HepG2 (cell line): ENCODE measurements at regions not wholly inside any gene's neighbourhood (a gene's known extent, or its start where the extent isn't known, plus 50 kb on each side); places are given as distances from the start of the nearest gene placed in this dataset.

Experiments
- CEBPB ChIP-seq: IDR thresholded peaks from 2 replicates; pipeline ENCODE4 v1.6.1; 2011; ENCODE audit warnings: low read depth, low read length, improper control_type of control experiment, borderline replicate concordance
- EP300 ChIP-seq, 3 experiments: sonication (generic) in 1 of 3; formaldehyde crosslinking in 1 of 3; IDR thresholded peaks; 2 replicates each; pipeline versions ENCODE4 v1.5.1 to v1.6.1; 2011 to 2020; ENCODE audit warnings: low read depth in 2 of 3, low read length in 2 of 3, borderline replicate concordance in 1 of 3, improper control_type of control experiment in 1 of 3, mild to moderate bottlenecking in 1 of 3, missing genetic modification reagents in 1 of 3, moderate library complexity in 1 of 3
- HCFC1 ChIP-seq: fragments of 150-350 bp; IDR thresholded peaks from 2 replicates; pipeline ENCODE4 v1.6.1; 2014; ENCODE audit warnings: low read depth, low read length
- NCOA1 ChIP-seq: sonication (generic); formaldehyde crosslinking; IDR thresholded peaks from 2 replicates; pipeline ENCODE4 v1.9.0; 2021; ENCODE audit warnings: missing genetic modification reagents
- NFE2L2 ChIP-seq: fragments of 150-350 bp; IDR thresholded peaks from 2 replicates; pipeline ENCODE4 v1.6.1; 2014; ENCODE audit warnings: low read length
- POLR2AphosphoS5 ChIP-seq: IDR thresholded peaks from 2 replicates; pipeline ENCODE4 v1.6.1; 2012; ENCODE audit warnings: low read depth, low read length
- SRSF9 ChIP-seq: fragments of 200-400 bp; formaldehyde crosslinking; IDR thresholded peaks from 2 replicates; pipeline ENCODE4 v1.6.1; 2018; ENCODE audit warnings: borderline replicate concordance, mild to moderate bottlenecking, low read depth, low read length; ENCODE audit not compliant: insufficient read depth, poor library complexity, severe bottlenecking
- TCF12 ChIP-seq, 2 experiments: fragments of 450-650 bp in 1 of 2; sonication (generic) in 1 of 2; formaldehyde crosslinking in 1 of 2; IDR thresholded peaks; 2 replicates each; pipeline versions ENCODE4 v1.6.1 to v1.8.0; 2017 to 2022; ENCODE audit warnings: antibody characterized with exemption in 1 of 2, mild to moderate bottlenecking in 1 of 2, missing genetic modification reagents in 1 of 2, moderate library complexity in 1 of 2
- ZNF24 ChIP-seq: fragments of 450-650 bp; IDR thresholded peaks from 2 replicates; pipeline ENCODE4 v1.6.1; 2017; ENCODE audit warnings: antibody characterized with exemption, mild to moderate bottlenecking
- TF ChIP-seq, protein P1 (sequence below): sonication (generic); formaldehyde crosslinking; IDR thresholded peaks from 2 replicates; pipeline ENCODE4 v1.5.0; 2020; ENCODE audit warnings: mild to moderate bottlenecking, missing genetic modification reagents, moderate library complexity

GRCh38 chr7:125025620-125026019 is 96.0 kb upstream of the POT1 start:
- no peak for TF ChIP-seq HCFC1
- TF ChIP-seq SRSF9, result no peak
- TF ChIP-seq CEBPB, result no peak
- no peak for TF ChIP-seq ZNF24
- no peak for TF ChIP-seq POLR2AphosphoS5
- no peak for TF ChIP-seq NFE2L2
- TF ChIP-seq, protein P1, sequence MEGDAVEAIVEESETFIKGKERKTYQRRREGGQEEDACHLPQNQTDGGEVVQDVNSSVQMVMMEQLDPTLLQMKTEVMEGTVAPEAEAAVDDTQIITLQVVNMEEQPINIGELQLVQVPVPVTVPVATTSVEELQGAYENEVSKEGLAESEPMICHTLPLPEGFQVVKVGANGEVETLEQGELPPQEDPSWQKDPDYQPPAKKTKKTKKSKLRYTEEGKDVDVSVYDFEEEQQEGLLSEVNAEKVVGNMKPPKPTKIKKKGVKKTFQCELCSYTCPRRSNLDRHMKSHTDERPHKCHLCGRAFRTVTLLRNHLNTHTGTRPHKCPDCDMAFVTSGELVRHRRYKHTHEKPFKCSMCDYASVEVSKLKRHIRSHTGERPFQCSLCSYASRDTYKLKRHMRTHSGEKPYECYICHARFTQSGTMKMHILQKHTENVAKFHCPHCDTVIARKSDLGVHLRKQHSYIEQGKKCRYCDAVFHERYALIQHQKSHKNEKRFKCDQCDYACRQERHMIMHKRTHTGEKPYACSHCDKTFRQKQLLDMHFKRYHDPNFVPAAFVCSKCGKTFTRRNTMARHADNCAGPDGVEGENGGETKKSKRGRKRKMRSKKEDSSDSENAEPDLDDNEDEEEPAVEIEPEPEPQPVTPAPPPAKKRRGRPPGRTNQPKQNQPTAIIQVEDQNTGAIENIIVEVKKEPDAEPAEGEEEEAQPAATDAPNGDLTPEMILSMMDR (CRISPR knock-in tag), result no peak
- TF ChIP-seq TCF12 (IDR thresholded peaks at IDR 0.05), result no peak
- TF ChIP-seq TCF12 (CRISPR knock-in tag; IDR thresholded peaks at IDR 0.05), result no peak
- no peak for TF ChIP-seq NCOA1
- TF ChIP-seq EP300 (IDR thresholded peaks at IDR 0.05; ENCODE audit: low read depth in 2 of 2, low read length in 2 of 2), result no peak
- TF ChIP-seq EP300 (CRISPR knock-in tag; IDR thresholded peaks at IDR 0.05; ENCODE audit: borderline replicate concordance), result no peak
